Jurkat, Clone E6-1 (cell line): ENCODE measurements at regions not wholly inside any gene's neighbourhood (a gene's known extent, or its start where the extent isn't known, plus 50 kb on each side); places are given as distances from the start of the nearest gene placed in this dataset.

Source experiments
- DNase-seq: peaks from one replicate; pipeline ENCODE4 v3.0.0-alpha.2; 2011; ENCODE audit warnings: low read depth, low spot score
- H3K4me3 ChIP-seq: 2 replicates; pipeline ENCODE4 v1.5.1; 2011; ENCODE audit warnings: mild to moderate bottlenecking, low read length, control low read depth, moderate library complexity

DNA sequence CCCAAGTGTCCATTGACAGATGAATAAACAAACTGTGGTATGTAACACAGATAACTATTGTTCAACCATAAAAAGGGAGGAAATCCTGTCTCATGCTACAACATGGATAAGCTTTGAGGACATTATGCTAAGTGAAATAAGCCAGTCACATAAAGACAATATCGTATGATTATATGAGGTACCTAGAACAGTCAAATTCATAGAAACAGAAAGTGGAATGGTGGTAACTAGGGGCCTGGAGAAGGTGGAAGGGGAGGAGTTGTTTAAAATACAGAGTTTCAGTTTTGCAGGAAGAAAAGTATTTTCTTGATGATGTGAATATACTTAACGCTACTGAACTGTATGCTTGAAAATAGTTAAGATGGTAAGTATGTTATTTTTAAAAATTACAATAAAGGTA is 304.6 kb upstream of the CXCR4 start:
- H3K4me3 ChIP-seq: no peak overlapping the region
- no peak for DNase-seq

DNA sequence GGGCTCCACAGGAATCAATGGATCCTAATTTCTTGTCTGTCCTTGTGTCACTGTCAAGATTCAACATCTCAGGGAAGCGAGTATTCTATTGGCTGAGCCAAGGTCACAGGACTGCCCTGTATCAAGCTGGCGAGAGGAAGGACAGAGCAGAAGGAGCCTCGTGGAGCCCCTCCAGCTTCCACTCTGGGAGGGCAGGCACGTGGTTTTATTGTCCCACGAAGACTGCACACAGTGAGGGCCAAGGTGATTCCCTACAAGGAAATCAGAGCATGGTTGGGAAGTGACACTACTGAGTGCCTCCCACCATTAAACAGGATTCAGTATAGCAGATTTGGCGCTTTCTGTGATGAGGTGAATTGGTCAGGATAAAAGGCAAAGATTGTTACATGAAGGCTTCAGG is 302.4 kb upstream of the CXCR4 start:
- H3K4me3 ChIP-seq: no peak overlapping the region
- DNase-seq: no peak

DNA sequence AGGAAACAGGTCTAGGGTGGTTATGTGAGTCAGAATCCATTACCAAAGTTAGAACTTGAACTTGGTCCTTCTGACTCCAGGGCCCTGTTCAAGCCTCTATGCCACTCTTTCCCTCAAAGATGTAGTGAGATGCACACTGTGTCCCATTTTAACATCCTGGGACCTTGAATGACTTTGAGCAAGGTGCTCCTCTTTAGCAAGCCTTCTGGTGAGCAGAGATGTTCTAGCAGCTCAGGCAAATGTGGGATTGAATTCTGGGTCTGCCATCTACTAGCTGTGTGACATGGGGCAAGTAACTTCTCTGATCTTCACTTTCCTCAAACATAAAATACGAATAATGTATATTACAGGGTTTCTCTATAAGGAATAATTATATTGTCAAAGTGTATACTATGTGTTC is 294.0 kb upstream of the CXCR4 start:
- no peak overlapping the region for H3K4me3 ChIP-seq
- DNase-seq: no peak

DNA sequence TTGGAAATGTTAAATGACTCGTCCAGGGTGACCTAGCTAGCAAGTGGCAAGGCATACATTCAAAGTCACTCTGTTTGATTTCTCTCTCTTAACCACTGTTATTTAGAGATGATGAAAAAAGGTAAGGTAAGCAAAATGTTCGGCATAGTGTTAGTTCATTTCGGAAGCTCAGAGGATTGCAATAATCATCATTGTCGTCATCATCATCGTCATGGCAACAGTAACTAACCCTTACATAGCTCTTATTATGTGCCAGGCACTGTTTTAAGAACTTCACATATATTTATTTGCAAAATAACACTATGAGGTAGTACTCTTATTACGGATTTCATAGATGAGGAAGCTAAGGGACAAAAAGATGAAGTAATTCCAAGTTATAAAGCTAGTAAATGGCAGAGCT is 292.7 kb upstream of the CXCR4 start:
- DNase-seq: no peak

DNA sequence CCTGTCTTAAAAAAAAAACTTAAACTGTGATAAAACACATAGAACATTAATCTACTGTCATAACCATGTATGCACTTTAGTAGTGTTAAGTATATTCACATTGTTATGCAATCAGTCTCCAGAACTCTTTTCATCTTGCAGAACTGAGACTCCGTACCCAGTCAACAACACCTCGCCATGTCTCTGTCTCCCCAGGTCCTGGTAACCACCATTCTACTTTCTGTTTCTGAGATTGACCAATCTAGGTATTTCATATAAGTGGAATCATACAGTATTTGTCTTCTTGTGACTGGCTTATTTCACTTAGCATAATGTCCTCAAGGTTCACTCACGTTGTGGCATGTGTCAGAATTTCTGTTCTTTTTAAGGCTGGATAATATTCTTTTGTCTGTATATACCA is 290.8 kb upstream of the CXCR4 start:
- DNase-seq: no peak
- H3K4me3 ChIP-seq: no peak overlapping the region

More for the DNA sequence above, 292.7 kb upstream of the CXCR4 start:
- no peak overlapping the region for H3K4me3 ChIP-seq

DNA sequence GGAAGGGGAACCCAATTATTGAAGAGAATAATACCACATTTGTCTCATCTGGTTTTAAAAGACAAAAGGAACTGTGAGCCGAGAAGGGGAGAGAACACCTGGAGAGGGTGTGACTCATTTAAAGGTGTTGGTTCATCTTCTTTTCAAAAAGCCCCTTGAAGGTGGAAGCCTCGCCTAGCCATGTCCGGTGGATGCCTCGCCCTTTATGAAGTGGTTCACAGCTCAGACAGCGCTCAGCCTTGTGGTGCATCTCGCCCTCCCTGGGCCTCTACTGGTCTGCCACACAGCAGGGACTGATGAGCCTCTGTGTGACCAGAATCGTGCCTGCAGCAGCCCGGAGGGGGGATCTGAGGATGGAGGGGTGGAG is 290.0 kb upstream of the CXCR4 start:
- DNase-seq: no peak

DNA sequence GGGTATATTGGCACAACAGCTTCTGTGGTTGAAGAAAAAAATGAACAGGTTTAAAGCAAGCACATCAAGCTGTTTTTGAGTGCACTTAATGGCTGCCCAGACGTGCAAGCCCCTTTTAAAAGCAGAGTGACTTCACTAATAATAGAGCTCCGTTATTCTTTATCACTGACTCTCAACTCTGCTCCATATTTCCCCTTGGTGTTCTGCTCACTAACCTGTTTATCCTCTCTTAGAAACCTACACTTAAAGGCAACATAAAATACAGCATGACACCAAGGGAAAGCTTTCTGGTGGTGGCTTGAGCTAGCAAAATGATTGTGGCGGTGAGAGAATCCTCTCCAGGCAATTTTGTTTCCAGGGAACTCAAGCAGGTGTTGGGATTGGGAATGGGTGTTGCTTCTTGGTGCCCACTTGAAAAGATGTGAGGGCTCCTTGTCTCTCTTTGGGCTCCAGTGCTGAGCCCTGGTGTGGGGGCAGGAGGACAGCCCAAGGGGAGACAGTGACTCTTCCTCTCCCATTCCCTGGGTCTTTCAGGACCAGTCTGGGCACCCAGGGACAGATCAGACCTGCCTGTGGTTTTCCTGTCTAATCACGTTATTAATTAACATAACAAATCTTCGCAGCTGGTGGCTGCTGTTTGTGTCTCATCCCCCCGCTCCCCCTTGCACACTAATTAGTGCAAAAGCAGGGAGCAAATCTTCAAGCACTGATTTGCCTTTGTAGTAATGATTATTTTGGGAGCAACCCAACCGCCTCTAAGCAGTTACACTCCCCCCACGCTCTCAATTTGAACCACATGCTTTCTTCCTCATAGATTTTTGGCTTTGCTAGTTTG is 289.4 kb upstream of the CXCR4 start:
- DNase-seq: no peak
- no peak overlapping the region for H3K4me3 ChIP-seq

More for the DNA sequence above, 290.0 kb upstream of the CXCR4 start:
- no peak overlapping the region for H3K4me3 ChIP-seq

DNA sequence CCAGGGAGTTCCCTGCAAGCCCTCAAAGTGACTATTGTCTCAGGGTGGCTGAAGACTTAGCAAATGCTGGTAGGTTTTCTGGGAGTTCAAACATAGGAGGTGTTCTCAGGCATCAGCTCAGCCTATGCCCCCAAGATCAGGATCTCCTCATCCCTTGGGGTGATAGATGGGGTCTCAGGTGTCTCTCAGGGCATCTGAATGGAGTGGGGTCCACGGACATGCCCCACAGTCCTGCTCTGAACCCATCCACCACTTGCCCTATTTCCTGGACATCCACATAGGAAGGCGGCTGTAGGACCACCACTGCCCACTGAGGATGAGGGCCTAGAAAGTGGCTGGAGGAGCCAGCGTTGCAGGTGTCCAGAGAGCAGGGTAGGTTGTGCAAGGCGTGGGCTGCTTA is 287.0 kb upstream of the CXCR4 start:
- no peak overlapping the region for H3K4me3 ChIP-seq
- DNase-seq: no peak

DNA sequence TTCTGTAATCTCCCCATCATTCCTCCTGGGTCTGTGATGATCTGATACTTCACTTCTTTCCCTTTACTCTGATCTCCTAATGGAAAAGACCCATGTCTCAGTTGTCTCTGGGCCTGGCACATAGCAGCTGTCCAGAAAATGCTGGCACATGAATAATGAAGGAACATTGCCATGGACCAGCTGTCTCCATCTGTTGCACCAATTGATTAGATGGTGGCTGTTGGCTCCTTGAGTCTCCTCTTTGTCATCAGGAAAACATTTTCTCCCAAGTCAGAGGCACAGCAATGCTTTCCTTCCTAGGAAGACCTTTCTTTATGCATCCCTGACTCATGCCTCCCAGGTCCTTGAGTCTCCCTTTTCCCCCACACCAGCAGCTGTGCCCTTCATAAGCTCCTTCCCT is 286.2 kb upstream of the CXCR4 start:
- H3K4me3 ChIP-seq: no peak overlapping the region
- no peak for DNase-seq

DNA sequence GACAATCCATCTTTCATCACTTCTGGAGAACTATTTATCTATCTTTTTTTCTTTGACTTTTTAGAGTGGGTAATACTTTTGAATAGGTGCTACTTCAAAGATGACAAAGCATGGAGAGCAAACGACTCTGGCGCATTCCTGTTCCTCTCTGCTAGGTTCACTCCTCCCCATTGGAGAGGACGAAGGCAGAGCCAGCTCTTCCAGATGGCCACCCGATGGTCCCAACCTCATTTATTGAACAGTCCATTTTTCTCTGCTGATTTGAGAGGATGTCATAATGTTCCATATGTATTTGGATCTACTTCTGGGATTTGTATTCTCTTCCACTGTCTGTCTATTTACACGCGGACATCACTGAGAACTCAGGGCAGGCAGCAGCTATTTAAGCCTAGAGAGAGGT is 284.3 kb upstream of the CXCR4 start:
- H3K4me3 ChIP-seq: no peak overlapping the region
- DNase-seq: no peak

DNA sequence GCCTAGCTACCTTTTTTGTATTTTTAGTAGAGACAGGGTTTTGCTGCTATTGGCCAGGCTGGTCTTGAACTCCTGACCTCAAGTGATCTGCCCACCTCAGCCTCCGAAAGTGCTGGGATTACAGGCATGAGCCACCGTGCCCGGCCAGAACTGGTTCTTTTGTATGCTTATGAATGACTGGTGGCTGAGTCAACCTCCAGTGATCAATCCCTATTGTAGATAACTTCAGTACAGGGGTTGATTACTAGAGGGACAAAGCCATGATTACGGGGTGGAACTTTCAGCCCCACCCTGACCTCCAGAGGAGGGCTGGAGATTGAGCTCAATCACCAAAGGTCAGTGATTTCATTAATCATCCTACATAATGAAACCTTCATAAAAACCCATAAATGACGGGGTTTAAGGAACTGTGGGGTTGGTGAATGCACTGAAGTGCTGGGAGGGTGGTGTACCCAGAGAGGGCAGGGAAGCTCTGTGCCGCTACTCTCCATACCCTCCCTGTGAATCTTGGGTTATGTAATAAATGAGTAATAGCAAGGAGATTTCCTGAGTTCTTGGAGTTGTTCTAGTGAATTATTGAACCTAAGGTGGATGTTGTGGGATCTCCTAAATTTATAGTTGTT is 281.8 kb upstream of the CXCR4 start:
- no peak for DNase-seq
- H3K4me3 ChIP-seq: no peak overlapping the region

DNA sequence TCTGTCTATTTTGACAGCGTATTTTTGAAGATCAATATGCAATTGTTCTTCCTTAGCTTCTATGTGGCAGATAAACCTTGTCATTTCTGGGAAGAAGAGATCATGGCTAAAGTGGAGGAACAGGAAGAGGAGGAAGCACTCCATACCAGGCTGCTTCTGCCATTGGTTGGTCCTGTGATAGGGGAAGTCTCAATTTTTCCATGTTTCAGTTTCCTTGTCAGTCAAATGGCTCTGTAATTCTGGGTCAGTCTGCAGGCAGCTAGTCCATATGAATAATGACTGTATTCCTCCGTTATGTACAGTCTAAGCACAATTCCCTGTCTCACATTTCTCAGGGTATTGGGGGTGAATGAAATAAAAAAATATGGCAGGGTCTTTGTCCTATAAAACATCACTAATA is 277.6 kb upstream of the CXCR4 start:
- no peak for DNase-seq
- H3K4me3 ChIP-seq: no peak overlapping the region

DNA sequence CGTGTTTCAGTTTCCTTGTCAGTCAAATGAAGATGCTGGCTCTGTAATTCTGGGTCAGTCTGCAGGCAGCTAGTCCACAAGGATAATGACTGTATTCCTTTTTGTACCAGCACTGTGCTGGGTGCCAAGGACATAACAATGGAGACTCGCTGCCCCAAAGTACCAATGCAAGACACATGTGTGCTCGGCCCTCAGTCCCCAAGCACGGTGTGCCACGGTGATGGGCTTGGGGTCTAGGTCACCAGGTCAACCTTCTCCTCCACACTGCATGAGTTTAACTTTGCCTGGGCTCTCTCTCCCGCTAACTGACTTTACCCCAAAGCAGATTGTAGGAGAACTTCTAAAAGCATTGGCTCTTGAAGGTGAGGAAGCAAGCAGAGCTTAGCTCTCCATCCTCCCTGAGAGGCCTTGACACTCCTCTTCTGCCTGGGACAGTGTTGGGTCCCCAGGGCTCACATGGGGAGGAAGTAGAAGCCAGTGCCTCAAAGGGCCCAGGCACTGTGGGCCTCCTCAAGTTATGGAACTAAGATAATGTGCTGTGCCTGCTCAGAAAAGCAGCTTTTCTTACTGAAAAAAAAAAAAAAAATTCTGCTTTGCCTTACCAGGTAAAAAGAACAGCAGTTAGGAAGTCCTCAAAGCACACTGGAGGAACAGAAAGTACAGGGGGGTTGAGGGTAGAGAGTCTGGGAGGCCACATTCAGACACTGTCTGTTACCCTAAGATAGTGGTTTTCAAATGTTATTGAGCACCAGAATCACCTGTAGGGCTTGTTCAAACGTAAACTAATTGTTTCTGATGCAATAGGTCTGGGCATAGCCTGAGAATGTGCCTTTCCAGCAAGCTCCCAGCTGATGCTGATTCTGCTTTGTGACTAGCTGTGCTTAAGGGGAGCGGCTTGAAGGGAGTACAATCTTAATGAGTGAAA is 276.4 kb upstream of the CXCR4 start:
- no peak overlapping the region for H3K4me3 ChIP-seq
- peak; percentile 46 for DNase-seq

DNA sequence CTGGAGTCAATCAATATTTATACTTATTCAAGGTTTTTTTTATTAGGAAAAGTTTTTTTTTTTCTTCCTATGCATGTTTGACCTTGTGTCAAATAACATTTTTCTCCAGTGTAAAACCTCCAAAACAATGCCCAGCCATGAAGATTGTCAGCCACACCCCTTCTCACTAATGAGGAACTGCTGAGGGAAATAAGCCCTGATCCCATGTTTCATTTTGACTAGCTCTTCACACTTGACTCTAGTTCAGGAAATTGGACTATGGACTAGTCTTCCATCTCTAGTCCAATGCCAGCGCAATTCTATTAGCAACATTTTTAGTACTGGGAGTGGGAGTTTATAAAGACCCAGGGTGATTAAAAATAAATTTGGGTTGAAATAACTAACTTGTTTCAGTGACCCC is 275.6 kb upstream of the CXCR4 start:
- no peak for DNase-seq
- no peak overlapping the region for H3K4me3 ChIP-seq

DNA sequence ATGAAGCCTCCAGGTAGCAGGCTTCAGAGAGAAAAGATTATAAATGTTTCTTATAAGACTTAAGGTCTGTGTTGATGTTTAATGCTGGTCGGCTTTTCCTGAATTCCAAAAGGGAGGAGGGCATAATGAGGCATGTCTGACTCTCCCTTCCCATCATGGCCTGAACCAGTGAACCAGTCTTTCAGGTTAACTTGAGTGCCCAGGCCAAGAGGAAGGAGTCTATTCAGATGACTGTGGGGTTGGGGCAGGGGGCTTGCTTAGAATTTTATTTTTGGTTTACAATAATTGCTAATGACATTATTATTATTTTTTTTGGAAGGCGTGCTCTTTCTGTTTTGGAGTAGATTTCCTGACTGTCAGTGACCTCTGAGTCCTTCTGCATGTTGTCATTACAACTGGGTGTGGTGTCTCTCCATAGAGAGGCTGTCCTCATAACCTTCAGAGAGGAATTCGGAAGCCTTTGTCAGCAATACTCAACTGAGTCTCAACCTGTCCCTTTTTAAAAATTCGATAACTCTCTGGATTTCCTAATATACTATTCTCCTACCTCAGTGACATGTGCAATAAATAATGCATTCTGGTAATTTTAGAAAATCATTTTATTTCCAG is 275.1 kb upstream of the CXCR4 start:
- H3K4me3 ChIP-seq: no peak overlapping the region
- DNase-seq: no peak

DNA sequence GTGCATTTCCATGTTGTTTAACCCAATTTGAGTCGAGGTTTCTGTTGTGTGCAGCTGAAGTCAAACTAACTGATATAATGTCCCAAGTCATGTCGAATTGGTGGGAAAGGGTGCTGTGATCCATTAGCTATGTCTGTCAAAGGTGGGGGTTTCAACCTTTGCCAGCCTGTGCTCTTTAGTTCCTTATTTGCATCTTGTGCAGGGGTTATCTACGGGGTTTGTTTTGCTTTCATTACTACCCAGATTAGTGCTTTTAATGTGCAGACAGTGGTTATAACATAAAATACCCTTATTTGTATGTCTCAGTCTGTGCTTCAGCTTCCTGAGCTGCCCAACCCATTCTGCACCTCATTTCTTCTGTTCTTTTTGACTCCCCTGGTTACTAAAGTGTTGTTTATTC is 271.9 kb upstream of the CXCR4 start:
- DNase-seq: no peak
- no peak overlapping the region for H3K4me3 ChIP-seq

DNA sequence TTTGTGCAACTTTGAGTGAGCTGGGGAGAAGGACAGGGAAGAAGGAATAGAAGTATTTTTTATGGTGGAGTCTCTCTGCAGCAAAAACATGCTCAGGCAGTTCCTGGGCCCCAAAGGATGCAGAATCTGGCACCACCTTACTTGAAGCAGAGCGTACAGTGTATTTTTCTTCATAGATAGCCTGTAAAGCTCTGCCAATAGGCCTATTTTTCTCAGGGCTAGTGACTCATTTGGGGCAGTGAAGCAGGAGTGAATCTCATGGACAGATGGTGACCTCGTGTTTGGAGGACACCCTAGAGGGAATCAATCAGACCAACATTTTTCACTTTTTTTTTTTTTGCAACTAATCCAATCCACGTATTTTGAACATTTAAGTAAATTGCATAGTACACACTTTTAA is 268.1 kb upstream of the CXCR4 start:
- no peak for DNase-seq
- H3K4me3 ChIP-seq: no peak overlapping the region

DNA sequence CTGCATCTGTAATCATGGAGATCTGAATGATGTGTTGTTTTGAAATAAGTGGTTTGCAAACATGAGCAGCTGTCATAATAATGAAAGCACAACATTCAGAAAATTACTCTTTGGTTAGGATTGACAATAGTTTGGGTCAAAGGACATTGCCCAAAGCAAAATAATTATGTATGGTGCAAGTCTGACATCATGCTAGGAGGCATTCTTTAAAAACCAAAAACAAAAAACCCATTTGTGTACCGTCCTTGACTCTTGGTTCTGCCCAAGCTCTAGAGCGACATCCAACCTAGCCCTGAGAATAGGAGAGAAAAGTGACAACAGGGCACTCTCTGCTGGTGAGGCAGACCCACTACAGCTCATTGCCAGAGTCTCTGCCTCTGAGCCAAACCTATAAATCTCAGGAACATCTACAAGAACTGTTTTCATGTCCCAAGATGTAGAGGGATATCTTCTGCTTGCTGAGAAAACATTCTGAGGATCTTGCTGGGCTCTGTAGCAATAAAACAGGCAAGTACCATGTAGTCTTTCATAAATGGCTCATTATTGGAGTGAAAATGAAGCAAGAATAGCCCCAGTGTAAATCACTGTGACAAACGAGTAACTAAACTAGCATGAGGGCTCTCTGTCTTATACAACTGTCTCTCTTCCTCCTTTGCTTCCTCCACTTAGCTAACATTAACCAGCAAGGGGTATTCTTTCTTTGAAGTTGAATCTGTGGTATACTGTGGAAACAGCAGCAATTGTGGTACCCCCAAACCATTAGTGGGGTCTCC is 266.8 kb upstream of the CXCR4 start:
- H3K4me3 ChIP-seq: no peak overlapping the region
- DNase-seq: peak; percentile 65

DNA sequence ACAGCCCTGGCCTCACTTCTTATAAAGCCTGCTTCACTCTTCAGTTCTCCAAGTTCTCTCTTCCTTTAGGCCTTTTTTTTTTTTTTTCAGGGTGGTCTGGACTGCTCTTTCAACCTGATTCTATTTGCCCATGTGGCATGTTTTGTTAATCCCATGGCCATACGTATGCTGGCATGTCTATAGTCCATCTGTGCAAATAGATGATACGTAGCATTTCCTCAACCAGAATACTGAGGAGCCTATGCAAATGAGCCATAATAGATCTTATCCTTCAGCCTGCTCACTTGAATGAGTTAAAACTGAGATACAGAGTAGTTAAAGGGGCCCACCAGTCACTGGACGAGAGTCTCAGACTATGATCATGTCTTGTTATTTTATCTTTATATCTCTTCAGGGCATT is 265.2 kb upstream of the CXCR4 start:
- no peak for DNase-seq
- H3K4me3 ChIP-seq: no peak overlapping the region
